ENCODE measurements at regions not wholly inside any gene's neighbourhood (a gene's known extent, or its start where the extent isn't known, plus 50 kb on each side); places are given as distances from the start of the nearest gene placed in this dataset.
"Not testable (repeated sequence)": the region's sequence is repeated elsewhere in the genome, so short reads cannot be mapped to it uniquely, and the experiment has no call there.

DNA sequence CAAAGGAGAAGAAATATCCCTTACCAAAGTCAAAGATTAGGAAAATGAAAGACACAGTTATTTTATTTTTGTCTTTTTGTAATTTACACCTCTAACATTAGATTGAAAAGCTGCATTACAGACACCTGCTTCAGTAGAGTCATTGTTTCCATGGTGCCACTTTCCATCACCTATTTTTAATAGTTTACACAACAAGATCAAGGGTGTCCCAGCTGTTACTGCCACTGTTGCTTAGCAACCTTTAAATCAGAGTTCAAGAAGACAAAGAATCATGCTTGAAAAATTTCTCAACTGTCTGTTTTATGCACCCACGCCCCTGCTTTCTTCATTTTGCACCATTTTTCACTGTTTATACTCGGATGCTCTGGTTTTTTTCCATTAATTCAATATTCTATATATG is 668.2 kb upstream of the GJE1 start:
- no peaks in the 10 kb centered on the region for H3K9me3 ChIP-seq
- H3K4me1 ChIP-seq, result peaks cover 0 to 3% (median 0%) of the 10 kb centered on the region in 3 donors
- no peak overlapping the region for H3K4me3 ChIP-seq
- WGBS, 2 donors (ENCODE audit: low coverage in 1 of 2), result 10 to 17% methylated on average over 2 of the region's 2 CpGs
- no peak overlapping the region for H3K27ac ChIP-seq
- peak; percentile 28 for ATAC-seq
- H3K36me3 ChIP-seq, result no peaks in the 10 kb centered on the region
- H3K27me3 ChIP-seq, result no peaks in the 10 kb centered on the region
- no peak for TF ChIP-seq EP300 (IDR thresholded peaks at IDR 0.05)

DNA sequence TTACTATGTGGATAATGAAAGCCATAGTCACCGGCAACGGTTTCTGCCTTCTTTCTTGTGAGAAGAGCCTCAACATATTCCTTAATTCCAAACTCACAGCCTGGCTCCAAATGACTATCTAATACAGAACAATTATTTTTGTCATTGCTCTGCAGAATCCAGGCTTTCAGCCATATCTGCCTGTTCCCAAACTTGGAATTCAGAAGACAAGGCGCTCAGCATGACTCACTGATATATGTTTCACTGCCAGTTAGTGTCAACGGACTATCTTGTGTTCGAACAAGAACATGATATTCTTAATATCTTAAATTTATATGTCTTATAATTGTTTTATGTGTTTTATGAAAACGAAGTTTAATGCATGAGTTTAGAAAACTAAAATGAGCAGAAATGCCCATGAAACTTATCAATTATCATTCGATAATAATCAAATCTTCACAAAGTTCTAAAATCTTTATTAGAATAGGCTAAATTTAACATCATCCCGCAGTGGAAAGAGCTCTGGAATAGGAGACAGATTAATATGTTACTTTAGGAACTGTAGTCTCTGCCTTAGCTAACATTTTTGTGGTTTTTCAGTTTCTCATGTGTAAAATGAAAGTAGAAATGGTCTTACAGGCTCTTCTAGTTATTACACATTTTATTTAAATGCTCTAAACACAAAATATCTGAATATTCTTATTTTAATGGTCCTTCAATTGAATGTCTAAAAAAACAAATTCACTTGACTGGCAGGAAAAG is 669.3 kb upstream of the GJE1 start:
- H3K4me1 ChIP-seq, result peaks cover 0 to 3% (median 0%) of the 10 kb centered on the region in 3 donors
- TF ChIP-seq EP300 (IDR thresholded peaks at IDR 0.05) (no peak), POLR2AphosphoS5 (IDR thresholded peaks at IDR 0.05) (no peak), POLR2A (IDR thresholded peaks at IDR 0.05) (no peak)
- TF ChIP-seq, protein P1, sequence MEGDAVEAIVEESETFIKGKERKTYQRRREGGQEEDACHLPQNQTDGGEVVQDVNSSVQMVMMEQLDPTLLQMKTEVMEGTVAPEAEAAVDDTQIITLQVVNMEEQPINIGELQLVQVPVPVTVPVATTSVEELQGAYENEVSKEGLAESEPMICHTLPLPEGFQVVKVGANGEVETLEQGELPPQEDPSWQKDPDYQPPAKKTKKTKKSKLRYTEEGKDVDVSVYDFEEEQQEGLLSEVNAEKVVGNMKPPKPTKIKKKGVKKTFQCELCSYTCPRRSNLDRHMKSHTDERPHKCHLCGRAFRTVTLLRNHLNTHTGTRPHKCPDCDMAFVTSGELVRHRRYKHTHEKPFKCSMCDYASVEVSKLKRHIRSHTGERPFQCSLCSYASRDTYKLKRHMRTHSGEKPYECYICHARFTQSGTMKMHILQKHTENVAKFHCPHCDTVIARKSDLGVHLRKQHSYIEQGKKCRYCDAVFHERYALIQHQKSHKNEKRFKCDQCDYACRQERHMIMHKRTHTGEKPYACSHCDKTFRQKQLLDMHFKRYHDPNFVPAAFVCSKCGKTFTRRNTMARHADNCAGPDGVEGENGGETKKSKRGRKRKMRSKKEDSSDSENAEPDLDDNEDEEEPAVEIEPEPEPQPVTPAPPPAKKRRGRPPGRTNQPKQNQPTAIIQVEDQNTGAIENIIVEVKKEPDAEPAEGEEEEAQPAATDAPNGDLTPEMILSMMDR (IDR thresholded peaks at IDR 0.05), result no peak
- no peaks in the 10 kb centered on the region for H3K9me3 ChIP-seq
- H3K27me3 ChIP-seq, result no peaks in the 10 kb centered on the region
- no peaks in the 10 kb centered on the region for H3K36me3 ChIP-seq
- H3K4me3 ChIP-seq, result no peak overlapping the region
- 45 to 69% methylated on average over 8 of the region's 8 CpGs for WGBS, 2 donors (ENCODE audit: low coverage in 1 of 2)
- no peak overlapping the region for H3K27ac ChIP-seq
- ATAC-seq, result no peak

DNA sequence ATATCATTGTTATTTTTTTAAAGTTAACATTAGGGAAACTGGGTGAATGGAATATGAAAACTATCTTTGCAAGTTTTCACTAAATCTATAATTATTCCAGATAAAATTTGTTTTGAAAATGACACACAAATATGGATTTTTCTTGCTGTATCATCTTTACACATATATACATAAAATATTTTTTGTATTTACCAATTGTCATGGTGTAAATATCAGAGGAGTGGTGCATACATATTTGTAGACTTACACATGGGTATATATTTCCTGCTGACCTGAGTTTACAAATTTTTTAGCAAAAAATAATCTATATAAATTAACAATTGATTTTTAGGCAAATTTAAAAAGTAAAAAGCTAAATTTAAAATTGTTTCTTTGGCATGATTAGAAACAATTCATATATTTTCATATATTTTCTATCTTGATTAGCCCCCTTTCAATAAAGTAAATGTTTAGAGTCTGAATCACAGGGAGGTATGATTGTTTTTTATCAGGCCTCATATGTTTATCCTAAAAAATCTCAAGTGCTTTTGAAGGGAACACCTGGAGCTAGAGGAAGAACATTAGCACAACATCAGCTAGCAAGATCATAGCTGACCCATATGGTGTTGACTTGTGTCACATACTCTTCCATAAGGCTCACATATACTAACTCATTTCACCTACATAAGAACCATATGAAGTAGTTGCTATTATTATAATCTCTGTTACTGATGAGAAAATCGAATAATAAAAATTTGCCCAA is 671.8 kb upstream of the GJE1 start:
- Histone ChIP-seq H3K27me3 (no peaks in the 10 kb centered on the region), H3K36me3 (no peaks in the 10 kb centered on the region), H3K4me3 (no peak overlapping the region), H3K27ac (no peak overlapping the region), H3K4me1 (no peaks in the 10 kb centered on the region), H3K9me3 (no peaks in the 10 kb centered on the region)
- TF ChIP-seq POLR2AphosphoS5 (IDR thresholded peaks at IDR 0.05) (no peak), POLR2A (IDR thresholded peaks at IDR 0.05) (no peak), EP300 (IDR thresholded peaks at IDR 0.05) (no peak)
- TF ChIP-seq, protein P1 (IDR thresholded peaks at IDR 0.05), result no peak
- ATAC-seq, result no peak
- 90 to 93% methylated on average over 1 of the region's 1 CpG for WGBS, 2 donors (ENCODE audit: low coverage in 1 of 2)

DNA sequence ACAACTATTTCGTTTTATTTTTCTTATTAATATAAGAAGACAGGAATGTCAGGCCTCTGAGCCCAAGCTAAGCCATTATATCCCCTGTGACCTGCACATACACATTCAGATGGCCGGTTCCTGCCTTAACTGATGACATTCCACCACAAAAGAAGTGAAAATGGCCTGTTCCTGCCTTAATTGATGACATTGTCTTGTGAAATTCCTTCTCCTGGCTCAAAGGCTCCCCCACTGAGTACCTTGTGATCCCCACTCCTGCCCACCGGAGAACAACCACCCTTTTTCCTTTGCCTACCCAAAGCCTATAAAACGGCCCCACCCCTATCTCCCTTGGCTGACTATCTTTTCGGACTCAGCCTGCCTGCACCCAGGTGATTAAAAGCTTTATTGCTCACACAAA is 672.5 kb upstream of the GJE1 start:
- not testable (repeated sequence) for H3K4me1 ChIP-seq, H3K36me3 ChIP-seq, ATAC-seq, H3K9me3 ChIP-seq, H3K27me3 ChIP-seq, H3K4me3 ChIP-seq, H3K27ac ChIP-seq
- 68 to 75% methylated on average over 3 to 5 of the region's 5 CpGs for WGBS, 2 donors (ENCODE audit: low coverage in 1 of 2)

DNA sequence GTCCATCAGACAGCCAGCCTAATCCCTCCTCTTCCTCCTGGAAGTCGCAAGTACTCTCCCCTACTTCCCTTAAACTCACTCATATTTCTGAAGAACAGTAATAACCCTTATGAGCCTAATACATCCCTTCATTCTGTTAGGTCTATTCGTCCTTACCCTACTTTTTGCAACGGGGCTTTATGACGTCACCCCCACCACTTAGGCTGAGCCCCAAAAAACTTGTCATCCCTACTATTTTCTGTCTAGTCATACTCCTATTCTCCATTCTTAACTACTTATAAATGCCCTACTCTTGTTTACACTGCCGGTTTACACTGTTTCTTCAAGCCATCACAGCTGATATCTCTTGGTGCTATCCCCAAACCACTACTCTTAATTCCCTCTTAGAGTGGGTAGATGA is 674.7 kb upstream of the GJE1 start:
- not testable (repeated sequence) for H3K36me3 ChIP-seq, ATAC-seq, H3K4me3 ChIP-seq, H3K27me3 ChIP-seq, H3K4me1 ChIP-seq, H3K9me3 ChIP-seq, H3K27ac ChIP-seq
- 95 to 96% methylated on average over 4 to 5 of the region's 5 CpGs for WGBS, 2 donors (ENCODE audit: low coverage in 1 of 2)

DNA sequence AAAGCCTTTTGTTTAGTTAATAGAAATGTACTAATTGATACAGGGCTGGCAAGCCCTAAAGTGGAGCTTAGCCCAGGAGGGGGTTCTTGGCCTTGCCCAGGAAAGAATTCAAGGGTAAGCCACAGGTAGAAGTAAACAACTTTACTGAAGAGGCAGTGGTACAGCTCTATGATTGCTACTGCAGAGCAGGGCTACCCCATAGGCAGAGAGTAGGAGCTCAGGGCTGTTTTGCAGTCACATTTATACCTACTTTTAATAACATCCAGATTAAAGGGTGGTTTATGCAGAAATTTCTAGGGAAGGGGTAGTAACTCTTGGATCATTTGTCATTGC is 680.4 kb upstream of the GJE1 start:
- Histone ChIP-seq H3K9me3 (no peaks in the 10 kb centered on the region), H3K4me3 (no peak overlapping the region), H3K36me3 (no peaks in the 10 kb centered on the region), H3K27ac (no peak overlapping the region), H3K4me1 (no peaks in the 10 kb centered on the region), H3K27me3 (no peaks in the 10 kb centered on the region)
- ATAC-seq, result no peak
- no peak for TF ChIP-seq EP300 (IDR thresholded peaks at IDR 0.05)
- TF ChIP-seq POLR2AphosphoS5 (IDR thresholded peaks at IDR 0.05), result no peak
- TF ChIP-seq POLR2A (IDR thresholded peaks at IDR 0.05), result no peak
